ENCODE measurements at regions not wholly inside any gene's neighbourhood (a gene's known extent, or its start where the extent isn't known, plus 50 kb on each side); places are given as distances from the start of the nearest gene placed in this dataset.

GRCh38 chr3:28912120-28912885 is 368.6 kb upstream of the RBMS3 start:
- no peak for DNase-seq

- no peak for DNase-seq
These were observed 364.9 kb upstream of the RBMS3 start for GRCh38 chr3:28915741-28916500.

- peak; percentile 37 for DNase-seq
These were observed 364.0 kb upstream of the RBMS3 start for GRCh38 chr3:28916713-28917499.

- DNase-seq, result no peak
These were observed 362.9 kb upstream of the RBMS3 start for GRCh38 chr3:28917895-28918475.

GRCh38 chr3:28922376-28922775 is 358.5 kb upstream of the RBMS3 start:
- DNase-seq, result no peak

- no peak for DNase-seq
These were observed 356.9 kb upstream of the RBMS3 start for GRCh38 chr3:28923994-28924393.

GRCh38 chr3:28924744-28925360 is 356.0 kb upstream of the RBMS3 start:
- DNase-seq, result no peak

GRCh38 chr3:28933337-28933736 is 347.5 kb upstream of the RBMS3 start:
- no peak for DNase-seq

GRCh38 chr3:28934126-28934813 is 346.6 kb upstream of the RBMS3 start:
- DNase-seq, result no peak

- DNase-seq, result no peak
These were observed 345.7 kb upstream of the RBMS3 start for GRCh38 chr3:28935146-28935545.

GRCh38 chr3:28936154-28936553 is 344.7 kb upstream of the RBMS3 start:
- no peak for DNase-seq

- peak; percentile 63 for DNase-seq
These were observed 340.3 kb upstream of the RBMS3 start for GRCh38 chr3:28940530-28940929.

GRCh38 chr3:28940994-28941393 is 339.9 kb upstream of the RBMS3 start:
- no peak for DNase-seq

- DNase-seq, result no peak
These were observed 333.8 kb upstream of the RBMS3 start for GRCh38 chr3:28947061-28947460.

GRCh38 chr3:28947751-28948150 is 333.1 kb upstream of the RBMS3 start:
- no peak for DNase-seq

- DNase-seq, result no peak
These were observed 332.2 kb upstream of the RBMS3 start for GRCh38 chr3:28948685-28949084.

- DNase-seq, result no peak
These were observed 331.3 kb upstream of the RBMS3 start for GRCh38 chr3:28949580-28949979.

GRCh38 chr3:28950614-28951013 is 330.3 kb upstream of the RBMS3 start:
- no peak for DNase-seq

- DNase-seq, result peak; percentile 75
These were observed 328.9 kb upstream of the RBMS3 start for GRCh38 chr3:28951772-28952556.

- DNase-seq, result no peak
These were observed 322.2 kb upstream of the RBMS3 start for GRCh38 chr3:28958656-28959055.

GRCh38 chr3:28971156-28971555 is 309.7 kb upstream of the RBMS3 start:
- no peak for DNase-seq
